ENCODE measurements at regions not wholly inside any gene's neighbourhood (a gene's known extent, or its start where the extent isn't known, plus 50 kb on each side); places are given as distances from the start of the nearest gene placed in this dataset.

DNA sequence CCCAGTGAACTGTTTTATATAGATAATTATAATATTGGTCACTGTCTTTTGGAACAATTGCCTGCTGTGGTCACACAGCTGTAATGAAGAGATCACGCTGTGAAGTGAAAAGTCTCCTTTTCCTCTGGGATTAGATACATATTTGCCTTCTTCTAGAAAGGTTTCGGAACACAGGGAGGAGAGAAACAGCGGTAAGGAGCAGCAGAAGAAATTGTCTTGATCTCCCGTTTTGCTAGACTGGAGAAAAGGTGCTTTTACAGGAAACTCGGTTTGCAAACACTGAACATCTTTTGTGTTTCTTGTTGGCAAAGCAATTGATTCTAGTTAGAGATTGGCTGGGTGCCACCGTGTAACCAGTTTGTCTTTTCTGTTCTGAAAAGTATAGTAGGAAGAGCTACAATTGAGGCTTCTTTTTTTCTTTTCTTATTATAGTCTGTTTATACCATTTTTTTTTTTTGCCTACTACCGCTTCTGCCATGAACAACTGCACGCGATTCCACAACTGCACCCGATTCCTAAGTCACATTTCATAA is 404.1 kb upstream of the ID4 start (continued):
- TF ChIP-seq ZNF143 (CRISPR knock-in tag; IDR thresholded peaks at IDR 0.05) (no peak), THAP12 (CRISPR knock-in tag; IDR thresholded peaks at IDR 0.05) (no peak), ZNF24 (IDR thresholded peaks at IDR 0.05) (no peak), ZNF398 (CRISPR knock-in tag; IDR thresholded peaks at IDR 0.05) (no peak)

GRCh38 chr6:19434065-19434464 is 403.1 kb upstream of the ID4 start:
- DNase-seq (ENCODE audit: extremely low read depth in 1 of 4, low spot score in 3 of 4) (no peak), FAIRE-seq (no peak), ATAC-seq (no peak)
- Histone ChIP-seq H3K27ac (ENCODE audit: extremely low read depth, low read depth, low read length) (no peak overlapping the region), H3K79me2 (ENCODE audit: control insufficient read depth, insufficient read depth, low read length) (no peaks in the 10 kb centered on the region), H3K4me3 (no peak overlapping the region), H3K9me3 (replicated peaks; ENCODE audit: control insufficient read depth, insufficient read depth, low read depth, low read length) (no peaks in the 10 kb centered on the region), H3K36me3 (ENCODE audit: control insufficient read depth, insufficient read depth, low read length) (no peaks in the 10 kb centered on the region), H3K9me1 (ENCODE audit: control insufficient read depth, insufficient read depth, low read length) (no peaks in the 10 kb centered on the region), H3K4me2 (ENCODE audit: insufficient read depth, low read length) (no peak overlapping the region), H3K27me3 (ENCODE audit: control insufficient read depth in 2 of 2, insufficient read depth in 2 of 2, low read length in 2 of 2) (no peaks in the 10 kb centered on the region), H3K9ac (ENCODE audit: insufficient read depth in 1 of 2, low read depth in 2 of 2, low read length in 2 of 2) (no peak overlapping the region), H3K4me1 (replicated peaks in 1 of 2; ENCODE audit: control insufficient read depth in 2 of 2, insufficient read depth in 2 of 2, low read length in 2 of 2) (no peaks in the 10 kb centered on the region), H2AFZ (ENCODE audit: low read depth, low read length) (no peak overlapping the region), H4K20me1 (replicated peaks; ENCODE audit: control insufficient read depth, insufficient read depth, low read length) (no peaks in the 10 kb centered on the region)
- no TSS peak for BruUV-seq (replicated peaks)
- intact Hi-C loops (cut with micrococcal nuclease): no loop called here
- ChIA-PET POLR2A (no interaction called here), CTCF (ENCODE audit: low intra/inter-chr PET ratio) (no interaction called here)
- 0% methylated on average over 2 of the region's 2 CpGs for WGBS (ENCODE audit: insufficient coverage, low coverage, missing lambda C conversion rate)
- TF ChIP-seq, protein P1, sequence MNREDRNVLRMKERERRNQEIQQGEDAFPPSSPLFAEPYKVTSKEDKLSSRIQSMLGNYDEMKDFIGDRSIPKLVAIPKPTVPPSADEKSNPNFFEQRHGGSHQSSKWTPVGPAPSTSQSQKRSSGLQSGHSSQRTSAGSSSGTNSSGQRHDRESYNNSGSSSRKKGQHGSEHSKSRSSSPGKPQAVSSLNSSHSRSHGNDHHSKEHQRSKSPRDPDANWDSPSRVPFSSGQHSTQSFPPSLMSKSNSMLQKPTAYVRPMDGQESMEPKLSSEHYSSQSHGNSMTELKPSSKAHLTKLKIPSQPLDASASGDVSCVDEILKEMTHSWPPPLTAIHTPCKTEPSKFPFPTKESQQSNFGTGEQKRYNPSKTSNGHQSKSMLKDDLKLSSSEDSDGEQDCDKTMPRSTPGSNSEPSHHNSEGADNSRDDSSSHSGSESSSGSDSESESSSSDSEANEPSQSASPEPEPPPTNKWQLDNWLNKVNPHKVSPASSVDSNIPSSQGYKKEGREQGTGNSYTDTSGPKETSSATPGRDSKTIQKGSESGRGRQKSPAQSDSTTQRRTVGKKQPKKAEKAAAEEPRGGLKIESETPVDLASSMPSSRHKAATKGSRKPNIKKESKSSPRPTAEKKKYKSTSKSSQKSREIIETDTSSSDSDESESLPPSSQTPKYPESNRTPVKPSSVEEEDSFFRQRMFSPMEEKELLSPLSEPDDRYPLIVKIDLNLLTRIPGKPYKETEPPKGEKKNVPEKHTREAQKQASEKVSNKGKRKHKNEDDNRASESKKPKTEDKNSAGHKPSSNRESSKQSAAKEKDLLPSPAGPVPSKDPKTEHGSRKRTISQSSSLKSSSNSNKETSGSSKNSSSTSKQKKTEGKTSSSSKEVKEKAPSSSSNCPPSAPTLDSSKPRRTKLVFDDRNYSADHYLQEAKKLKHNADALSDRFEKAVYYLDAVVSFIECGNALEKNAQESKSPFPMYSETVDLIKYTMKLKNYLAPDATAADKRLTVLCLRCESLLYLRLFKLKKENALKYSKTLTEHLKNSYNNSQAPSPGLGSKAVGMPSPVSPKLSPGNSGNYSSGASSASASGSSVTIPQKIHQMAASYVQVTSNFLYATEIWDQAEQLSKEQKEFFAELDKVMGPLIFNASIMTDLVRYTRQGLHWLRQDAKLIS (CRISPR knock-in tag; IDR thresholded peaks at IDR 0.05): no peak
- no peak for TF ChIP-seq ZBTB33 (CRISPR knock-in tag; IDR thresholded peaks at IDR 0.05)
- no peak for TF ChIP-seq ZNF644 (tag; IDR thresholded peaks at IDR 0.05; ENCODE audit: low read depth)
- TF ChIP-seq ERF (CRISPR knock-in tag; IDR thresholded peaks at IDR 0.05): no peak
- no peak for TF ChIP-seq HNRNPUL1 (IDR thresholded peaks at IDR 0.05; ENCODE audit: low read length)
- TF ChIP-seq CEBPB (tag; IDR thresholded peaks at IDR 0.05): no peak
- in situ Hi-C loops (cut with MboI): no loop called here
